K562 (cell line): ENCODE measurements at regions not wholly inside any gene's neighbourhood (a gene's known extent, or its start where the extent isn't known, plus 50 kb on each side); places are given as distances from the start of the nearest gene placed in this dataset.

Experiments used
- CTCF ChIP-seq, 3 experiments: IDR thresholded peaks in 2 of 3; conservative IDR thresholded peaks in 1 of 3; 2 replicates each; pipeline ENCODE4 v1.5.1; 2011 to 2012; ENCODE audit warnings: low read length in 3 of 3, mild to moderate bottlenecking in 3 of 3, control low read depth in 2 of 3, improper control_type of control experiment in 1 of 3, inconsistent platforms in 1 of 3, low read depth in 1 of 3, mixed read lengths in 1 of 3, moderate library complexity in 1 of 3; ENCODE audit not compliant: insufficient read depth in 2 of 3
- TF ChIP-seq, protein P1 (sequence below): sonication (generic); formaldehyde crosslinking; IDR thresholded peaks from 2 replicates; pipeline ENCODE4 v1.8.0; 2022; ENCODE audit warnings: missing genetic modification reagents, mild to moderate bottlenecking, borderline replicate concordance
- TF ChIP-seq, protein P2 (sequence below), 2 experiments: fragments of 200-800 bp in 1 of 2; sonication (Bioruptor generic) in 1 of 2; sonication (generic) in 1 of 2; formaldehyde crosslinking in 1 of 2; IDR thresholded peaks in 1 of 2; conservative IDR thresholded peaks in 1 of 2; 2 replicates each; pipeline versions ENCODE4 v1.5.0 to v1.6.1; 2016 to 2020; ENCODE audit warnings: missing compliant biosample characterization in 1 of 2, missing genetic modification characterization in 1 of 2, missing genetic modification reagents in 1 of 2
- TF ChIP-seq, protein P3 (sequence below): fragments of 450-650 bp; formaldehyde crosslinking; conservative IDR thresholded peaks from 2 replicates; pipeline ENCODE4 v1.4.0; 2022; ENCODE audit warnings: mild to moderate bottlenecking, missing genetic modification characterization

GRCh38 chr14:85793533-85793932 is 263.6 kb downstream of the FLRT2 start:
- TF ChIP-seq, protein P1, sequence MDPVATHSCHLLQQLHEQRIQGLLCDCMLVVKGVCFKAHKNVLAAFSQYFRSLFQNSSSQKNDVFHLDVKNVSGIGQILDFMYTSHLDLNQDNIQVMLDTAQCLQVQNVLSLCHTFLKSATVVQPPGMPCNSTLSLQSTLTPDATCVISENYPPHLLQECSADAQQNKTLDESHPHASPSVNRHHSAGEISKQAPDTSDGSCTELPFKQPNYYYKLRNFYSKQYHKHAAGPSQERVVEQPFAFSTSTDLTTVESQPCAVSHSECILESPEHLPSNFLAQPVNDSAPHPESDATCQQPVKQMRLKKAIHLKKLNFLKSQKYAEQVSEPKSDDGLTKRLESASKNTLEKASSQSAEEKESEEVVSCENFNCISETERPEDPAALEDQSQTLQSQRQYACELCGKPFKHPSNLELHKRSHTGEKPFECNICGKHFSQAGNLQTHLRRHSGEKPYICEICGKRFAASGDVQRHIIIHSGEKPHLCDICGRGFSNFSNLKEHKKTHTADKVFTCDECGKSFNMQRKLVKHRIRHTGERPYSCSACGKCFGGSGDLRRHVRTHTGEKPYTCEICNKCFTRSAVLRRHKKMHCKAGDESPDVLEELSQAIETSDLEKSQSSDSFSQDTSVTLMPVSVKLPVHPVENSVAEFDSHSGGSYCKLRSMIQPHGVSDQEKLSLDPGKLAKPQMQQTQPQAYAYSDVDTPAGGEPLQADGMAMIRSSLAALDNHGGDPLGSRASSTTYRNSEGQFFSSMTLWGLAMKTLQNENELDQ (CRISPR knock-in tag), result no peak
- TF ChIP-seq, protein P2, sequence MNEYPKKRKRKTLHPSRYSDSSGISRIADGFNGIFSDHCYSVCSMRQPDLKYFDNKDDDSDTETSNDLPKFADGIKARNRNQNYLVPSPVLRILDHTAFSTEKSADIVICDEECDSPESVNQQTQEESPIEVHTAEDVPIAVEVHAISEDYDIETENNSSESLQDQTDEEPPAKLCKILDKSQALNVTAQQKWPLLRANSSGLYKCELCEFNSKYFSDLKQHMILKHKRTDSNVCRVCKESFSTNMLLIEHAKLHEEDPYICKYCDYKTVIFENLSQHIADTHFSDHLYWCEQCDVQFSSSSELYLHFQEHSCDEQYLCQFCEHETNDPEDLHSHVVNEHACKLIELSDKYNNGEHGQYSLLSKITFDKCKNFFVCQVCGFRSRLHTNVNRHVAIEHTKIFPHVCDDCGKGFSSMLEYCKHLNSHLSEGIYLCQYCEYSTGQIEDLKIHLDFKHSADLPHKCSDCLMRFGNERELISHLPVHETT (CRISPR knock-in tag; conservative IDR thresholded peaks at IDR 0.05 in 1 of 2, IDR thresholded peaks at IDR 0.05 in 1 of 2), result no peak
- TF ChIP-seq CTCF (IDR thresholded peaks at IDR 0.05 in 2 of 3, conservative IDR thresholded peaks at IDR 0.05 in 1 of 3; ENCODE audit: insufficient read depth in 2 of 3, low read depth in 1 of 3, low read length in 3 of 3), result no peak
- TF ChIP-seq, protein P3, sequence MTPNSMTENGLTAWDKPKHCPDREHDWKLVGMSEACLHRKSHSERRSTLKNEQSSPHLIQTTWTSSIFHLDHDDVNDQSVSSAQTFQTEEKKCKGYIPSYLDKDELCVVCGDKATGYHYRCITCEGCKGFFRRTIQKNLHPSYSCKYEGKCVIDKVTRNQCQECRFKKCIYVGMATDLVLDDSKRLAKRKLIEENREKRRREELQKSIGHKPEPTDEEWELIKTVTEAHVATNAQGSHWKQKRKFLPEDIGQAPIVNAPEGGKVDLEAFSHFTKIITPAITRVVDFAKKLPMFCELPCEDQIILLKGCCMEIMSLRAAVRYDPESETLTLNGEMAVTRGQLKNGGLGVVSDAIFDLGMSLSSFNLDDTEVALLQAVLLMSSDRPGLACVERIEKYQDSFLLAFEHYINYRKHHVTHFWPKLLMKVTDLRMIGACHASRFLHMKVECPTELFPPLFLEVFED (CRISPR knock-in tag), result no peak
